Hepatocyte (in vitro differentiated cells): ENCODE measurements at regions not wholly inside any gene's neighbourhood (a gene's known extent, or its start where the extent isn't known, plus 50 kb on each side); places are given as distances from the start of the nearest gene placed in this dataset.

Experiments used
- DNase-seq: peaks from one replicate; pipeline ENCODE4 v3.0.0-alpha.2; 2016; ENCODE audit warnings: low spot score
- H2AFZ ChIP-seq: fragments of 200-600 bp; sonication (generic); 2 replicates; pipeline ENCODE4 v1.6.0; 2016; ENCODE audit warnings: antibody characterized with exemption, mild to moderate bottlenecking
- H3K27ac ChIP-seq: fragments of 200-600 bp; sonication (generic); 2 replicates; pipeline ENCODE4 v1.5.1; 2016; ENCODE audit warnings: mild to moderate bottlenecking
- H3K27me3 ChIP-seq: fragments of 200-600 bp; sonication (generic); 2 replicates; pipeline ENCODE4 v1.6.1; 2016
- H3K36me3 ChIP-seq: fragments of 200-600 bp; sonication (generic); replicated peaks from 2 replicates; pipeline ENCODE4 v1.5.1; 2016; ENCODE audit warnings: low read depth; ENCODE audit not compliant: insufficient read depth
- H3K4me1 ChIP-seq: fragments of 200-600 bp; sonication (generic); 2 replicates; pipeline ENCODE4 v1.5.1; 2016; ENCODE audit warnings: mild to moderate bottlenecking, moderate library complexity; ENCODE audit not compliant: insufficient read depth
- H3K4me2 ChIP-seq: fragments of 200-600 bp; sonication (generic); 2 replicates; pipeline ENCODE4 v1.6.0; 2016
- H3K4me3 ChIP-seq: fragments of 200-600 bp; sonication (generic); 2 replicates; pipeline ENCODE4 v1.5.1; 2016; ENCODE audit warnings: mild to moderate bottlenecking
- H3K79me2 ChIP-seq: fragments of 200-600 bp; sonication (generic); 2 replicates; pipeline ENCODE4 v1.6.0; 2017; ENCODE audit warnings: mild to moderate bottlenecking
- H3K9me2 ChIP-seq: fragments of 200-600 bp; sonication (generic); replicated peaks from 2 replicates; pipeline ENCODE4 v1.6.0; 2017; ENCODE audit warnings: mild to moderate bottlenecking; ENCODE audit not compliant: insufficient read depth
- H3K9me3 ChIP-seq: fragments of 200-600 bp; sonication (generic); 2 replicates; pipeline ENCODE4 v1.5.1; 2016; ENCODE audit warnings: low read depth, mild to moderate bottlenecking
- H4K20me1 ChIP-seq: fragments of 200-600 bp; sonication (generic); 2 replicates; pipeline ENCODE4 v1.6.0; 2016; ENCODE audit warnings: mild to moderate bottlenecking; ENCODE audit not compliant: insufficient read depth, poor library complexity, severe bottlenecking
- CTCF ChIP-seq: fragments of 200-600 bp; sonication (generic); IDR thresholded peaks from 2 replicates; pipeline ENCODE4 v1.5.1; 2016; ENCODE audit warnings: antibody characterized with exemption, mild to moderate bottlenecking; ENCODE audit not compliant: poor library complexity
- EZH2 ChIP-seq: fragments of 200-600 bp; sonication (generic); IDR thresholded peaks from 2 replicates; pipeline ENCODE4 v1.6.1; 2016; ENCODE audit warnings: antibody characterized with exemption, mild to moderate bottlenecking, borderline replicate concordance
- EZH2phosphoT487 ChIP-seq: fragments of 200-600 bp; sonication (generic); IDR thresholded peaks from one replicate; pipeline ENCODE4 v1.6.1; 2018; ENCODE audit warnings: antibody characterized with exemption, mild to moderate bottlenecking, low read depth, moderate library complexity; ENCODE audit not compliant: unreplicated experiment, severe bottlenecking
- WGBS: methylation state at CpG from one replicate; pipeline ENCODE4 v1.1.6; 2016; ENCODE audit warnings: low lambda C conversion rate; ENCODE audit errors: missing lambda C conversion rate; 5-methylcytosine and 5-hydroxymethylcytosine counted together

DNA sequence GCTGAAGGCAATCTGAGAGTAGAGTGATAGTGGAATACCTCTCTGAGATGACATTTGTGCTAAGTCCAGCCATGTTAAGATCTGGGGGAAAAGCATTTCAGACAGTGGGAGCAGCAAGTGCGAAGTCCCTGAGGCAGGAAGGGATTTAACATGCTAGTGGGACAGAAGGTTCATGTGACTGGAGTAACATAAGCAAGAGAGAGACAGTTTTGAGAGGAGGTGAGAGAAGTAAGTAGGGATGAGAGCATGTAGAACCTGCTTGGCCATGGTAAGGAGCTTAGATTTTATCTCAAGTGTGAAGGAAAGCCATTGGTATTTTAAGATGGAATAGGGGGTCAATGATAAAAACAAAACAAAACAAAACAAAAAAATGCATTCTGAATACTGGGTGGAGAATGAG is 358.6 kb upstream of the KCNH8 start:
- no peak for DNase-seq
- no peak overlapping the region for H2AFZ ChIP-seq
- no peaks in the 10 kb centered on the region for H3K9me3 ChIP-seq
- H3K4me3 ChIP-seq, result no peak overlapping the region
- H3K9me2 ChIP-seq, result no peaks in the 10 kb centered on the region
- TF ChIP-seq EZH2phosphoT487 (no peak), EZH2 (no peak), CTCF (no peak)
- no peaks in the 10 kb centered on the region for H3K36me3 ChIP-seq
- no peaks in the 10 kb centered on the region for H3K27me3 ChIP-seq
- H3K4me1 ChIP-seq, result no peaks in the 10 kb centered on the region
- H3K27ac ChIP-seq, result no peak overlapping the region
- WGBS, result 100% methylated on average over 1 of the region's 1 CpG
- no peaks in the 10 kb centered on the region for H3K79me2 ChIP-seq
- H4K20me1 ChIP-seq, result no peaks in the 10 kb centered on the region
- no peak overlapping the region for H3K4me2 ChIP-seq

- H3K4me2 ChIP-seq, result no peak overlapping the region
- H3K27me3 ChIP-seq, result no peaks in the 10 kb centered on the region
- no peak for TF ChIP-seq EZH2
- no peak overlapping the region for H2AFZ ChIP-seq
- no peaks in the 10 kb centered on the region for H3K9me3 ChIP-seq
- no peaks in the 10 kb centered on the region for H3K79me2 ChIP-seq
- H3K36me3 ChIP-seq, result no peaks in the 10 kb centered on the region
- H3K9me2 ChIP-seq, result no peaks in the 10 kb centered on the region
- H3K4me1 ChIP-seq, result no peaks in the 10 kb centered on the region
- H4K20me1 ChIP-seq, result no peaks in the 10 kb centered on the region
- no peak overlapping the region for H3K4me3 ChIP-seq
- no peak for DNase-seq
- H3K27ac ChIP-seq, result no peak overlapping the region
- 91% methylated on average over 2 of the region's 2 CpGs for WGBS
These were observed 360.9 kb upstream of the KCNH8 start for GRCh38 chr3:18787441-18787840.

DNA sequence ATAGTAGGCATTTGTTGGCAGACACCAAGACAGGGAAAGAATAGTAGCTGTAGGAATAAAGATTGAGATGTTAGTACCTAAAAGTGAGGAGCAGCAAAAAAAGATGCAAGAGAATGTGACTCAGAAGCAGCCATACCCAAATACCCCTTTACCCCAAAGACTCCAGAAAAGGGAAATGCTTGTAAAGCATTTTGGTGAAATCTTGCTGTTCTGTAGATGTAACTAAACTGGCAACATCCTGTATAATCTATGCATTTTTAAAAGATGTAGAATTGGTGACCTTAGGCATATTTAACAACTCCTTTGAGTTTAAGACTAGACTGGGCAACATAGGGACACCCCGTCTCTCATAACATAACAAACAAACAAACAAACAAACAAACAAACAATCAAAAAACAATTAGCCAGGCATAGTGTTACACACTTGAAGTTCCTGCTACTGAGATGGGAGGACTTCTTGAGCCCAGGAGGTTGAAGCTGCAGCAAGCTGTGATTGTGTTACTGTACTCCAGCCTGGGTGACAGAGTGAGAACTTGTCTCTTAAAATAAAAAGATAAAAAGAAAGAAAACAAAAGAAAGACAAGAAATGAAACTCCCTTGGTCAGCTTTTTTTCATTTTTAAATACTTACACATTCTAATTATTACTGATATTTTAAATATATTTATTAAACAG is 361.5 kb upstream of the KCNH8 start:
- no peak overlapping the region for H3K4me3 ChIP-seq
- H3K4me2 ChIP-seq, result no peak overlapping the region
- H2AFZ ChIP-seq, result no peak overlapping the region
- no peaks in the 10 kb centered on the region for H3K4me1 ChIP-seq
- H3K27me3 ChIP-seq, result no peaks in the 10 kb centered on the region
- DNase-seq, result no peak
- no peaks in the 10 kb centered on the region for H4K20me1 ChIP-seq
- TF ChIP-seq EZH2, result no peak
- TF ChIP-seq CTCF, result no peak
- no peak for TF ChIP-seq EZH2phosphoT487
- H3K9me3 ChIP-seq, result no peaks in the 10 kb centered on the region
- H3K27ac ChIP-seq, result no peak overlapping the region
- no peaks in the 10 kb centered on the region for H3K79me2 ChIP-seq
- no peaks in the 10 kb centered on the region for H3K36me3 ChIP-seq
- WGBS, result 72% methylated on average over 1 of the region's 1 CpG
- H3K9me2 ChIP-seq, result no peaks in the 10 kb centered on the region

DNA sequence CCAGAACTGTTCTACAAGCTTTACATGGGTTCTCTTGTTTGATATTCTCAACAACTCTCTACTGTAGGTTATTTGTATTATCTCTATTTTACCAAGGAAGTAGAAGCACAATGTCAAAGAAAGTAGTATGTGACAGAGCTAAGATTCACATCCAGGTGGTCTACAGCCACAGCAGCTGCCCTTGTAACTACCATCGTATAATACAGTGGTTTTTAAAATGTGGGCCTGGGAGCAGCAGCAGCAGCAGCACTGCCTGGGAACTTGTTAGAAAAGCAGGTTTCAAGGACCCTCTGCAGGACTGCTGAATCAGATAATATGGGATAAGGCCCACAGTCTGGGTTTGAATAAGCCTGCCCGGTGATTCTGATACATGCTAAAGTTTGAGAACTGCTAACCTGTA is 357.1 kb upstream of the SATB1 start:
- Histone ChIP-seq H3K36me3 (no peaks in the 10 kb centered on the region), H2AFZ (no peak overlapping the region), H3K79me2 (no peaks in the 10 kb centered on the region)

More for the DNA sequence above, 357.1 kb upstream of the SATB1 start:
- no peak overlapping the region for H3K27ac ChIP-seq
- H3K27me3 ChIP-seq, result no peaks in the 10 kb centered on the region
- 90% methylated on average over 2 of the region's 2 CpGs for WGBS
- H3K9me3 ChIP-seq, result no peaks in the 10 kb centered on the region
- H3K4me1 ChIP-seq, result no peaks in the 10 kb centered on the region
- no peak for TF ChIP-seq EZH2
- TF ChIP-seq EZH2phosphoT487, result no peak
- TF ChIP-seq CTCF, result no peak
- no peaks in the 10 kb centered on the region for H3K9me2 ChIP-seq
- H3K4me2 ChIP-seq, result no peak overlapping the region
- no peak for DNase-seq
- no peaks in the 10 kb centered on the region for H4K20me1 ChIP-seq
- no peak overlapping the region for H3K4me3 ChIP-seq
